Eye (tissue), 1 donor: ENCODE measurements at regions not wholly inside any gene's neighbourhood (a gene's known extent, or its start where the extent isn't known, plus 50 kb on each side); places are given as distances from the start of the nearest gene placed in this dataset.
A peak's percentile ranks its signal among the peaks of the same experiment; 100 is the strongest.
"Not testable (repeated sequence)": the region's sequence is repeated elsewhere in the genome, so short reads cannot be mapped to it uniquely, and the experiment has no call there.

ENCODE experiments used
- DNase-seq: peaks from one replicate; pipeline ENCODE4 v3.0.0-alpha.2; 2015

GRCh38 chr10:21130108-21130507 lies 233.0 kb upstream of the NEBL start:
- DNase-seq, result no peak

GRCh38 chr10:21125471-21126228 lies 228.5 kb upstream of the NEBL start:
- DNase-seq, result peak; percentile 16

- DNase-seq, result no peak
These were observed 225.8 kb upstream of the NEBL start for GRCh38 chr10:21122907-21123306.

GRCh38 chr10:21121822-21122221 lies 224.7 kb upstream of the NEBL start:
- not testable (repeated sequence) for DNase-seq

GRCh38 chr10:21114683-21115082 lies 217.6 kb upstream of the NEBL start:
- no peak for DNase-seq

- DNase-seq, result no peak
These were observed 213.2 kb upstream of the NEBL start for GRCh38 chr10:21110358-21110757.

GRCh38 chr10:21106931-21107330 lies 209.8 kb upstream of the NEBL start:
- not testable (repeated sequence) for DNase-seq

GRCh38 chr10:21105331-21105730 lies 208.2 kb upstream of the NEBL start:
- DNase-seq, result not testable (repeated sequence)

- no peak for DNase-seq
These were observed 203.9 kb upstream of the NEBL start for GRCh38 chr10:21100871-21101514.

- DNase-seq, result peak; percentile 74
These were observed 203.1 kb upstream of the NEBL start for GRCh38 chr10:21100190-21100589.

GRCh38 chr10:21099291-21100062 lies 202.4 kb upstream of the NEBL start:
- DNase-seq, result peak; percentile 31

GRCh38 chr10:21097926-21098355 lies 200.8 kb upstream of the NEBL start:
- DNase-seq, result no peak

- no peak for DNase-seq
These were observed 198.5 kb upstream of the NEBL start for GRCh38 chr10:21095494-21096055.

- DNase-seq, result no peak
These were observed 198.0 kb upstream of the NEBL start for GRCh38 chr10:21095073-21095472.

- no peak for DNase-seq
These were observed 195.8 kb upstream of the NEBL start for GRCh38 chr10:21092683-21093524.

GRCh38 chr10:21090609-21091082 lies 193.5 kb upstream of the NEBL start:
- no peak for DNase-seq

GRCh38 chr10:21087476-21087875 lies 190.4 kb upstream of the NEBL start:
- peak; percentile 42 for DNase-seq

GRCh38 chr10:21084700-21085099 lies 187.6 kb upstream of the NEBL start:
- peak; percentile 79 for DNase-seq

GRCh38 chr10:21083861-21084260 lies 186.8 kb upstream of the NEBL start:
- no peak for DNase-seq

- DNase-seq, result no peak
These were observed 185.1 kb upstream of the NEBL start for GRCh38 chr10:21082206-21082605.

- no peak for DNase-seq
These were observed 183.2 kb upstream of the NEBL start for GRCh38 chr10:21080261-21080660.

GRCh38 chr10:21079330-21079658 lies 182.2 kb upstream of the NEBL start:
- no peak for DNase-seq
